ENCODE measurements at regions not wholly inside any gene's neighbourhood (a gene's known extent, or its start where the extent isn't known, plus 50 kb on each side); places are given as distances from the start of the nearest gene placed in this dataset.

- Histone ChIP-seq H3K27me3 (peaks cover 0 to 8% (median 0%) of the 10 kb centered on the region in 9 donors), H3K9me3 (no peaks in the 10 kb centered on the region), H3K4me1 (no peaks in the 10 kb centered on the region), H3K4me3 (no peak overlapping the region), H3K27ac (no peak overlapping the region), H3K36me3 (no peaks in the 10 kb centered on the region)
- no peak for TF ChIP-seq POLR2A (IDR thresholded peaks at IDR 0.05)
- TF ChIP-seq CTCF (IDR thresholded peaks at IDR 0.05), result no peak
- intact Hi-C loops (cut with DNase I), result no loop called here
- DNase-seq (no peak), ATAC-seq (no peak)
- 79 to 97% (median 86%) methylated on average over 2 of the region's 2 CpGs for WGBS, 4 donors
Measured at GRCh38 chr20:40225596-40225995, 463.4 kb downstream of the MAFB start.

GRCh38 chr20:40223810-40224209 is 465.2 kb downstream of the MAFB start:
- WGBS, 4 donors, result 74 to 87% (median 83%) methylated on average over 3 of the region's 3 CpGs
- no peaks in the 10 kb centered on the region for H3K9me3 ChIP-seq
- DNase-seq (no peak), ATAC-seq (peak in 1 of 4 donors; percentile 36)
- H3K27ac ChIP-seq, result no peak overlapping the region
- no peaks in the 10 kb centered on the region for H3K36me3 ChIP-seq
- TF ChIP-seq POLR2A (IDR thresholded peaks at IDR 0.05) (no peak), CTCF (IDR thresholded peaks at IDR 0.05) (no peak)
- H3K27me3 ChIP-seq, result peaks cover 0 to 4% (median 0%) of the 10 kb centered on the region in 9 donors
- no peak overlapping the region for H3K4me3 ChIP-seq
- no peaks in the 10 kb centered on the region for H3K4me1 ChIP-seq
- intact Hi-C loops (cut with DNase I), result no loop called here

- TF ChIP-seq CTCF (IDR thresholded peaks at IDR 0.05), result no peak
- TF ChIP-seq POLR2A (IDR thresholded peaks at IDR 0.05), result no peak
- WGBS, 4 donors, result 58 to 70% (median 66%) methylated on average over 2 of the region's 2 CpGs
- H3K9me3 ChIP-seq, result no peaks in the 10 kb centered on the region
- ATAC-seq (no peak), DNase-seq (no peak)
- no peak overlapping the region for H3K27ac ChIP-seq
- intact Hi-C loops (cut with DNase I), result no loop called here
- H3K4me3 ChIP-seq, result no peak overlapping the region
- H3K27me3 ChIP-seq, result peaks cover 0 to 3% (median 0%) of the 10 kb centered on the region in 9 donors
- no peaks in the 10 kb centered on the region for H3K4me1 ChIP-seq
- no peaks in the 10 kb centered on the region for H3K36me3 ChIP-seq
Measured at GRCh38 chr20:40218971-40219370, 470.1 kb downstream of the MAFB start.

GRCh38 chr20:40218316-40218969 is 470.6 kb downstream of the MAFB start:
- no peaks in the 10 kb centered on the region for H3K36me3 ChIP-seq
- H3K4me1 ChIP-seq, result no peaks in the 10 kb centered on the region
- WGBS, 4 donors, result 50 to 62% (median 51%) methylated on average over 7 of the region's 7 CpGs
- DNase-seq, result no peak
- peaks cover 0 to 3% (median 0%) of the 10 kb centered on the region in 9 donors for H3K27me3 ChIP-seq
- no peak for TF ChIP-seq CTCF (IDR thresholded peaks at IDR 0.05)
- no peak for TF ChIP-seq POLR2A (IDR thresholded peaks at IDR 0.05)
- intact Hi-C loops (cut with DNase I), result no loop called here
- no peak overlapping the region for H3K4me3 ChIP-seq
- H3K9me3 ChIP-seq, result no peaks in the 10 kb centered on the region
- no peak for ATAC-seq
- no peak overlapping the region for H3K27ac ChIP-seq
